Neuronal stem cell (in vitro differentiated cells): ENCODE measurements at regions not wholly inside any gene's neighbourhood (a gene's known extent, or its start where the extent isn't known, plus 50 kb on each side); places are given as distances from the start of the nearest gene placed in this dataset.
"Not testable (repeated sequence)": the region's sequence is repeated elsewhere in the genome, so short reads cannot be mapped to it uniquely, and the experiment has no call there.

Source experiments
- DNase-seq: peaks from one replicate; pipeline ENCODE4 v3.0.0-alpha.2; 2013; ENCODE audit warnings: low spot score
- H2AFZ ChIP-seq: one replicate; pipeline ENCODE4 v1.6.1; 2013; ENCODE audit warnings: mild to moderate bottlenecking, low read length, inconsistent platforms
- H2AK5ac ChIP-seq: 2 replicates; pipeline ENCODE4 v1.6.1; 2013; ENCODE audit warnings: low read depth, mild to moderate bottlenecking, inconsistent platforms, low read length, moderate library complexity, mixed read lengths
- H2BK120ac ChIP-seq: 2 replicates; pipeline ENCODE4 v1.6.1; 2013; ENCODE audit warnings: low read depth, mild to moderate bottlenecking, inconsistent platforms, low read length, moderate library complexity, mixed read lengths
- H2BK12ac ChIP-seq: one replicate; pipeline ENCODE4 v1.6.1; 2013; ENCODE audit warnings: low read length, inconsistent platforms
- H2BK15ac ChIP-seq: 2 replicates; pipeline ENCODE4 v1.6.1; 2013; ENCODE audit warnings: mild to moderate bottlenecking, low read length, inconsistent platforms, mixed read lengths
- H2BK5ac ChIP-seq: one replicate; pipeline ENCODE4 v1.6.1; 2013; ENCODE audit warnings: inconsistent platforms, mild to moderate bottlenecking, low read length, moderate library complexity
- H3K14ac ChIP-seq: one replicate; pipeline ENCODE4 v1.6.1; 2013; ENCODE audit warnings: low read length, inconsistent platforms
- H3K18ac ChIP-seq: 2 replicates; pipeline ENCODE4 v1.6.1; 2013; ENCODE audit warnings: low read length, inconsistent platforms
- H3K23ac ChIP-seq: 2 replicates; pipeline ENCODE4 v1.6.1; 2013; ENCODE audit warnings: low read depth, mild to moderate bottlenecking, mixed read lengths, low read length, inconsistent platforms; ENCODE audit not compliant: poor library complexity
- H3K27ac ChIP-seq: replicated peaks from 3 replicates; pipeline ENCODE4 v1.5.1; 2013; ENCODE audit warnings: low read length, inconsistent platforms
- H3K27me3 ChIP-seq, 3 experiments: 2 replicates each; pipeline ENCODE4 v1.6.1; 2013; ENCODE audit warnings: low read length in 3 of 3, mild to moderate bottlenecking in 2 of 3, inconsistent platforms in 1 of 3, low read depth in 1 of 3, mixed read lengths in 1 of 3, moderate library complexity in 1 of 3; ENCODE audit not compliant: control insufficient read depth in 3 of 3, insufficient read depth in 3 of 3
- H3K36me3 ChIP-seq, 2 donors: replicated peaks in 1 of 2; 2 replicates each; pipeline ENCODE4 v1.6.1; 2013; ENCODE audit warnings: low read length in 2 of 2; ENCODE audit not compliant: control insufficient read depth in 2 of 2, insufficient read depth in 2 of 2
- H3K4ac ChIP-seq: 2 replicates; pipeline ENCODE4 v1.6.1; 2013; ENCODE audit warnings: inconsistent platforms, mild to moderate bottlenecking, low read length, moderate library complexity
- H3K4me1 ChIP-seq, 2 donors: 1 replicate in 1 of 2; 2 replicates in 1 of 2; pipeline ENCODE4 v1.6.1; 2013; ENCODE audit warnings: low read length in 2 of 2, low read depth in 1 of 2; ENCODE audit not compliant: control insufficient read depth in 2 of 2, insufficient read depth in 1 of 2
- H3K4me2 ChIP-seq: one replicate; pipeline ENCODE4 v1.6.1; 2013; ENCODE audit warnings: mild to moderate bottlenecking, low read length, inconsistent platforms; ENCODE audit not compliant: insufficient read depth, poor library complexity, severe bottlenecking
- H3K4me3 ChIP-seq, 2 donors: 2 replicates each; pipeline ENCODE4 v1.5.1; 2013; ENCODE audit warnings: low read length in 2 of 2, mild to moderate bottlenecking in 2 of 2, inconsistent platforms in 1 of 2, moderate library complexity in 1 of 2
- H3K79me1 ChIP-seq: one replicate; pipeline ENCODE4 v1.6.1; 2013; ENCODE audit warnings: low read depth, mild to moderate bottlenecking, inconsistent platforms, low read length, moderate library complexity
- H3K9ac ChIP-seq: one replicate; pipeline ENCODE4 v1.6.1; 2013; ENCODE audit warnings: mild to moderate bottlenecking, low read depth, low read length, inconsistent platforms; ENCODE audit not compliant: poor library complexity
- H3K9me3 ChIP-seq, 2 donors: replicated peaks in 1 of 2; 2 replicates each; pipeline versions ENCODE3 to v1.6.1; 2013; ENCODE audit warnings: low read length in 2 of 2, mild to moderate bottlenecking in 2 of 2, inconsistent platforms in 1 of 2, low read depth in 1 of 2, mixed read lengths in 1 of 2, moderate library complexity in 1 of 2; ENCODE audit not compliant: control insufficient read depth in 2 of 2, insufficient read depth in 1 of 2
- H4K8ac ChIP-seq: one replicate; pipeline ENCODE4 v1.6.1; 2013; ENCODE audit warnings: low read depth, mild to moderate bottlenecking, inconsistent platforms, low read length, moderate library complexity
- H4K91ac ChIP-seq: one replicate; pipeline ENCODE4 v1.6.1; 2013; ENCODE audit warnings: low read length, low read depth, mild to moderate bottlenecking, inconsistent platforms; ENCODE audit not compliant: poor library complexity
- WGBS, 2 donors: extraction: QIAGEN DNeasy Blood & Tissue Kit; methylation state at CpG; one replicate each; pipeline ENCODE4 v1.1.7; 2013; ENCODE audit warnings: missing lambda C conversion rate in 2 of 2, mixed read lengths in 1 of 2; ENCODE audit not compliant: insufficient read length in 2 of 2, insufficient replicate concordance in 1 of 2; ENCODE audit errors: extremely low coverage in 2 of 2; 5-methylcytosine and 5-hydroxymethylcytosine counted together

DNA sequence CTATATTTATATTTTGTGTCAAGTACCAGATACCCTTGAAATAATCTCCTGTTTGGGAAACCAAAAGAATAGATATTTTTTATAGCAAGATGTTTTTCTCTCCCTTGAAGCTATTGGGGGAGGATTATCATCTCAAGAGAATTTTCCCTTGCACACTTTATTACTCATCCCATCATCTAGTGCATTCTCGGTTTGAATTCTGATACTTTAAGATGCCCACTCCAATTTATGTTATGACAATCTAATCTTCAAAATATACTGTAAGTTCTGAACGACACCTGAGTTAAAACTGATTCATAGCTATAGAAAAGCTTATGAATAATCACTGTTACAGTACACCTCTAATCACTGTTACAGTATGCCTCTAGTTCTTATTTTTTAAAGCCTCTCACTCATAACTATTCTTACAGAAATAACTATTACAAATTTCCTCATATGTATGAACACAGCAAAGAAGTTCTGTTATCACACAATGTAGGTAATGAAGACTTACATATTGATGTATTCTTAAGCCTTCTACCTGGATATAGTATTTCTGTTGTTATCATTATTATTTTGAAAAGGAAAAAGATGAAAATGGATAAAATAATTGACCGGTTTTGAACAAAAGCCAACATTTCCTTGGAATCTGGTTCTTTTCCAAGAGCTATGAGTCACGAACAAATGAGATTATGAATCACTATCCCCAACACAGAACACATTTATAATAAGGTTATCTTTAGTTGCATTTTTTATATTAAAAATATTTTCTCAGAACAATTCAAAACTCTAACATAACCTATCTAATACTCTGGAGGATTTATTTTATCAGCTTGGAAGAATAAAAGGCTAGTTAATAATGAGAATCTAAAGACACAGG, 72.3 kb upstream of the FAM13C start:
- H3K14ac ChIP-seq: no peak overlapping the region
- H2BK5ac ChIP-seq: no peak overlapping the region
- H4K91ac ChIP-seq: no peak overlapping the region
- H3K27ac ChIP-seq: no peak overlapping the region
- no peak overlapping the region for H3K18ac ChIP-seq
- H3K9me3 ChIP-seq: no peaks in the 10 kb centered on the region
- H2BK15ac ChIP-seq: no peak overlapping the region
- H4K8ac ChIP-seq: no peak overlapping the region
- no peak overlapping the region for H3K23ac ChIP-seq
- H3K36me3 ChIP-seq: no peaks in the 10 kb centered on the region
- H2BK120ac ChIP-seq: no peak overlapping the region
- WGBS, 2 donors: no CpG with 5 or more reads among the region's 4 CpGs
- H3K27me3 ChIP-seq: no peaks in the 10 kb centered on the region
- H3K9ac ChIP-seq: no peak overlapping the region
- H3K4me1 ChIP-seq: peaks cover 0 to 8% of the 10 kb centered on the region in 2 donors
- no peak for DNase-seq
- H3K4ac ChIP-seq: no peak overlapping the region
- H2AK5ac ChIP-seq: no peak overlapping the region
- no peak overlapping the region for H3K4me3 ChIP-seq
- no peak overlapping the region for H2AFZ ChIP-seq
- H3K79me1 ChIP-seq: no peaks in the 10 kb centered on the region
- no peak overlapping the region for H2BK12ac ChIP-seq
- H3K4me2 ChIP-seq: no peak overlapping the region

DNA sequence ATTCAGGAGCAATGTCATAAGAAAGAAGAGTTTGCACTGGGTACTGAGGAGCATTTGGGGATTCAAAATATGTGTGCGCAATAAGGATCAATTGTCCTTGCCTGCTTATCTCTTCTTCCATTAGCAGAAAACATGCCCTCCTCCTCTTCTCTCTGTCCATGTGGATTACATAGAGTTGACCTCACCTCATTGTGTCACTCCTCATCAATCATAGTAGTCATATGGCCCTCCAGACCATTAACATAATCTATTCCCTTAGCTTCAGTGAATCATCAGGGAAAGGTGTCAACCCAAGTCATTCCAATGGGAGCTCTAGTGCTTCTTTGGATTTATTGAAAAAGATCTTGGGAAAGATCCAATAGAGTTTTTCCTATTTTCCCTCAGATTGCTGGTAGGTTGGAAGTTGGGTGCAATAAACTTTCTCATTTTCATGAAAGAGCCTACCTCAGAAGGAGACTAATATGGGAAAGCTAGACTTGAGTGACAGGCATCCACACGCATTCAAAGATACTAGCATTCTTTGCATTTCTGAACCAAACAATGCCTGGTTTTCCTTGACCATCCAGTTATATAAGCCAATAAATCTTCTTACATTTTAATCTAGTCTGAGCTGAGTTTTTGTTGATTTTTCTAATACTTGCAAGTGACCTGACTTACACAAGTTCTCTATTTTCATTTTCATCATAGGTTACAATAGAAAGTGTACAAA, 71.5 kb upstream of the FAM13C start:
- no CpG with 5 or more reads among the region's 2 CpGs for WGBS, 2 donors
- Histone ChIP-seq H3K36me3 (no peaks in the 10 kb centered on the region), H3K4me1 (peaks cover 0 to 8% of the 10 kb centered on the region in 2 donors), H4K8ac (no peak overlapping the region), H3K9ac (no peak overlapping the region), H2AK5ac (no peak overlapping the region), H2BK12ac (no peak overlapping the region), H2BK15ac (no peak overlapping the region), H2AFZ (no peak overlapping the region), H2BK5ac (no peak overlapping the region), H3K4me3 (no peak overlapping the region), H4K91ac (no peak overlapping the region), H3K9me3 (no peaks in the 10 kb centered on the region), H2BK120ac (no peak overlapping the region), H3K14ac (no peak overlapping the region), H3K27ac (no peak overlapping the region), H3K27me3 (no peaks in the 10 kb centered on the region), H3K4me2 (no peak overlapping the region), H3K18ac (no peak overlapping the region), H3K4ac (no peak overlapping the region), H3K79me1 (no peaks in the 10 kb centered on the region), H3K23ac (no peak overlapping the region)
- no peak for DNase-seq

DNA sequence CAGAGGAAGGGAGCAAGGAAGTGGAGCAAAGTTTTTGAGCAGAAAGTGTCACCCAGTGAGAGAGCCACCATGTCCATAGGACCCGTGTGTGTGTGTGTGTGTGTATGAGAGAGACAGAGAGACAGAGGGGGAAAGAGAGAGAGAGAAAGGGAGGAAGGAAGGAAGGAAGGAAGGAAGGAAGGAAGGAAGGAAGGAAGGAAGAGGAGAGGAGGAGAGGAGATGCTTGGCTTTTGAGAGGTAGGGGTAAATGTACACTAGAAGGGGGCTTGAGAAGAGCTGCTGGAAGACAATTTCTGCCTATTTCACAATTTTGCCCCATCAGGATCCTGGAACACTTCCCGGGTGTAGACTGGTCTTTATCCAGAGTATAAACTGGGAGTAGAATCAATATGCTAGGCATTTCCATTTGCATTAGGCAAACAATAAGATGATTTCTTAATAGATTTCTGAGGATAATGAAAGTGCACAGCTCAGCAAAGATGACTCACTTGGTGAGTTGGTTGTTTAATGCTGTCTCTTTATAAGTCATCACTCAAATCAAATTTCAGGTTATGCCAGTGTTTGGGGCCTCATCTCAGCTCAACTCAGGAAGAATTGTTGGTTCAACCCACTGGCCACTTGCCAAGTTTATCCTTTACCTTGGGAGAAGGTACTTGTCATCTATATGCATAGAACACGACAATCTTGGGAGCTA, 70.0 kb upstream of the FAM13C start:
- Histone ChIP-seq H2AFZ (no peak overlapping the region), H3K79me1 (no peaks in the 10 kb centered on the region), H3K27ac (no peak overlapping the region), H2BK12ac (no peak overlapping the region), H3K9ac (no peak overlapping the region), H3K14ac (no peak overlapping the region), H3K27me3 (no peaks in the 10 kb centered on the region), H2AK5ac (no peak overlapping the region), H3K36me3 (no peaks in the 10 kb centered on the region), H4K91ac (no peak overlapping the region), H3K23ac (no peak overlapping the region), H3K4ac (no peak overlapping the region), H3K18ac (no peak overlapping the region), H3K9me3 (no peaks in the 10 kb centered on the region), H3K4me2 (no peak overlapping the region), H2BK5ac (no peak overlapping the region), H3K4me1 (peaks cover 0 to 8% of the 10 kb centered on the region in 2 donors), H2BK120ac (no peak overlapping the region), H4K8ac (no peak overlapping the region), H2BK15ac (no peak overlapping the region), H3K4me3 (no peak overlapping the region)
- no CpG with 5 or more reads among the region's 3 CpGs for WGBS, 2 donors
- no peak for DNase-seq

DNA sequence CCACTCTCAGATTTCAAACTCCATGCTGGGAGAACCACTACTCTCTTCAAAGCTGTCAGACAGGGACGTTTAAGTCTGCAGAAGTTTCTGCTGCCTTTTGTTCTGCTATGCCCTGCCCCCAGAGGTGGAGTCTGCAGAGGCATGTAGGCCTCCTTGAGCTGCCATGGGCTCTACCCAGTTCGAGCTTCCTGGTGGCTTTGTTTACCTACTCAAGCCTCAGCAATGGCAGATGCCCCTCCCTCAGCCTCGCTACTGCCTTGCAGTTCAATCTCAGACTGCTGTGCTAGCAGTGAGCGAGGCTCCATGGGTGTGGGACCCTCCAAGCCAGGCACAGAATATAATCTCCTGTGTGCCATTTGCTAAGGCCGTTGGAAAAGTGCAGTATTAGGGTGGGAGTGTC, 51.4 kb upstream of the FAM13C start:
- H2BK120ac ChIP-seq, H3K27ac ChIP-seq, H3K9ac ChIP-seq, H3K4me1 ChIP-seq, H3K27me3 ChIP-seq, H2BK15ac ChIP-seq, H4K8ac ChIP-seq, H3K4me3 ChIP-seq, H3K18ac ChIP-seq, H2BK5ac ChIP-seq, H3K23ac ChIP-seq, H3K9me3 ChIP-seq, DNase-seq, H3K14ac ChIP-seq, H3K4ac ChIP-seq, H3K4me2 ChIP-seq, H2AFZ ChIP-seq, H2AK5ac ChIP-seq, H2BK12ac ChIP-seq, H4K91ac ChIP-seq, H3K36me3 ChIP-seq, H3K79me1 ChIP-seq: not testable (repeated sequence)
- no CpG with 5 or more reads among the region's 5 CpGs for WGBS, 2 donors
